KMS-11 (cell line): ENCODE measurements at regions not wholly inside any gene's neighbourhood (a gene's known extent, or its start where the extent isn't known, plus 50 kb on each side); places are given as distances from the start of the nearest gene placed in this dataset.

Experiments
- H2AFZ ChIP-seq: fragments of 200-600 bp; sonication (generic); 2 replicates; pipeline ENCODE4 v1.6.1; 2016; ENCODE audit warnings: antibody characterized with exemption, mixed run types, low read depth
- H3K27ac ChIP-seq: fragments of 200-600 bp; sonication (generic); 2 replicates; pipeline ENCODE4 v1.6.1; 2016; ENCODE audit warnings: mild to moderate bottlenecking, mixed run types
- H3K27me3 ChIP-seq: fragments of 200-600 bp; sonication (generic); 2 replicates; pipeline ENCODE4 v1.6.1; 2017; ENCODE audit warnings: mild to moderate bottlenecking, low read depth, mixed run types, moderate library complexity; ENCODE audit not compliant: insufficient read depth
- H3K36me3 ChIP-seq: fragments of 200-600 bp; sonication (generic); 2 replicates; pipeline ENCODE4 v1.6.1; 2017; ENCODE audit warnings: mild to moderate bottlenecking, mixed run types; ENCODE audit not compliant: insufficient read depth
- H3K4me1 ChIP-seq: fragments of 200-600 bp; sonication (generic); 2 replicates; pipeline ENCODE4 v1.6.1; 2016; ENCODE audit warnings: mild to moderate bottlenecking, low read depth, mixed run types; ENCODE audit not compliant: poor library complexity, severe bottlenecking
- H3K4me2 ChIP-seq: fragments of 200-600 bp; sonication (generic); 2 replicates; pipeline ENCODE4 v1.7.0; 2016; ENCODE audit warnings: mild to moderate bottlenecking, mixed run types
- H3K4me3 ChIP-seq: fragments of 200-600 bp; sonication (generic); IDR thresholded peaks from 2 replicates; pipeline ENCODE4 v1.6.1; 2017; ENCODE audit warnings: low read depth, low read length, mixed read lengths; ENCODE audit not compliant: insufficient read depth
- H3K79me2 ChIP-seq: fragments of 200-600 bp; sonication (generic); 2 replicates; pipeline ENCODE4 v1.6.1; 2016; ENCODE audit warnings: low read depth, mixed run types; ENCODE audit not compliant: insufficient read depth
- H3K9ac ChIP-seq: fragments of 200-600 bp; sonication (generic); 2 replicates; pipeline ENCODE4 v1.6.1; 2016; ENCODE audit warnings: mild to moderate bottlenecking, mixed run types
- H4K20me1 ChIP-seq: fragments of 200-600 bp; sonication (generic); 2 replicates; pipeline ENCODE4 v1.6.1; 2016; ENCODE audit warnings: mild to moderate bottlenecking, mixed run types; ENCODE audit not compliant: insufficient read depth
- CTCF ChIP-seq: fragments of 200-600 bp; sonication (generic); conservative IDR thresholded peaks from 2 replicates; pipeline ENCODE4 v1.6.1; 2017; ENCODE audit warnings: low read depth, mild to moderate bottlenecking, antibody characterized with exemption, low read length, moderate library complexity, mixed read lengths

GRCh38 chr14:97052001-97052400 is 254.8 kb downstream of the VRK1 start:
- TF ChIP-seq CTCF: no peak
- no peak overlapping the region for H3K9ac ChIP-seq

GRCh38 chr14:97053941-97054340 is 256.8 kb downstream of the VRK1 start:
- TF ChIP-seq CTCF: no peak
- H3K4me2 ChIP-seq: no peak overlapping the region
- H3K79me2 ChIP-seq: no peaks in the 10 kb centered on the region
- H3K27me3 ChIP-seq: no peaks in the 10 kb centered on the region
- H3K4me1 ChIP-seq: no peaks in the 10 kb centered on the region
- H3K27ac ChIP-seq: no peak overlapping the region
- no peaks in the 10 kb centered on the region for H3K36me3 ChIP-seq
- H3K9ac ChIP-seq: no peak overlapping the region
- no peak overlapping the region for H2AFZ ChIP-seq
- no peaks in the 10 kb centered on the region for H4K20me1 ChIP-seq
- no peak overlapping the region for H3K4me3 ChIP-seq

More at GRCh38 chr14:97052001-97052400, 254.8 kb downstream of the VRK1 start:
- Histone ChIP-seq H3K79me2 (no peaks in the 10 kb centered on the region), H3K4me3 (no peak overlapping the region), H4K20me1 (no peaks in the 10 kb centered on the region), H3K27ac (no peak overlapping the region), H3K4me1 (no peaks in the 10 kb centered on the region), H2AFZ (no peak overlapping the region), H3K36me3 (no peaks in the 10 kb centered on the region), H3K27me3 (no peaks in the 10 kb centered on the region), H3K4me2 (no peak overlapping the region)

- no peaks in the 10 kb centered on the region for H3K27me3 ChIP-seq
- no peak overlapping the region for H3K27ac ChIP-seq
- no peak overlapping the region for H3K4me3 ChIP-seq
- H3K36me3 ChIP-seq: no peaks in the 10 kb centered on the region
- H3K9ac ChIP-seq: no peak overlapping the region
- H3K4me1 ChIP-seq: no peaks in the 10 kb centered on the region
- H2AFZ ChIP-seq: no peak overlapping the region
- H4K20me1 ChIP-seq: no peaks in the 10 kb centered on the region
- no peaks in the 10 kb centered on the region for H3K79me2 ChIP-seq
- H3K4me2 ChIP-seq: no peak overlapping the region
- no peak for TF ChIP-seq CTCF
These were observed 258.2 kb downstream of the VRK1 start for GRCh38 chr14:97055355-97055754.

GRCh38 chr14:97056086-97056485 is 258.9 kb downstream of the VRK1 start:
- no peaks in the 10 kb centered on the region for H4K20me1 ChIP-seq
- no peaks in the 10 kb centered on the region for H3K4me1 ChIP-seq

More at GRCh38 chr14:97056086-97056485, 258.9 kb downstream of the VRK1 start:
- no peaks in the 10 kb centered on the region for H3K27me3 ChIP-seq
- H3K36me3 ChIP-seq: no peaks in the 10 kb centered on the region
- H3K27ac ChIP-seq: no peak overlapping the region
- no peak overlapping the region for H2AFZ ChIP-seq
- H3K79me2 ChIP-seq: no peaks in the 10 kb centered on the region
- TF ChIP-seq CTCF: no peak
- H3K4me2 ChIP-seq: no peak overlapping the region
- H3K9ac ChIP-seq: no peak overlapping the region
- no peak overlapping the region for H3K4me3 ChIP-seq
